8988T (cell line): ENCODE measurements at regions not wholly inside any gene's neighbourhood (a gene's known extent, or its start where the extent isn't known, plus 50 kb on each side); places are given as distances from the start of the nearest gene placed in this dataset.
A peak's percentile ranks its signal among the peaks of the same experiment; 100 is the strongest.

Experiments
- DNase-seq: peaks from one replicate; pipeline ENCODE4 v3.0.0; 2011

- DNase-seq: no peak
These were observed 122.8 kb upstream of the DST start for GRCh38 chr6:56765494-56765893.

GRCh38 chr6:56764081-56764566, 121.4 kb upstream of the DST start:
- no peak for DNase-seq

GRCh38 chr6:56761651-56762050, 119.0 kb upstream of the DST start:
- no peak for DNase-seq

- DNase-seq: no peak
These were observed 118.2 kb upstream of the DST start for GRCh38 chr6:56760842-56761241.

GRCh38 chr6:56759521-56759920, 116.8 kb upstream of the DST start:
- DNase-seq: no peak

GRCh38 chr6:56758553-56758952, 115.9 kb upstream of the DST start:
- no peak for DNase-seq

- no peak for DNase-seq
These were observed 115.4 kb upstream of the DST start for GRCh38 chr6:56758120-56758519.

- no peak for DNase-seq
These were observed 114.9 kb upstream of the DST start for GRCh38 chr6:56757588-56757984.

GRCh38 chr6:56756791-56757587, 114.3 kb upstream of the DST start:
- no peak for DNase-seq

GRCh38 chr6:56756219-56756789, 113.6 kb upstream of the DST start:
- DNase-seq: no peak

GRCh38 chr6:56755040-56755439, 112.4 kb upstream of the DST start:
- DNase-seq: no peak

- no peak for DNase-seq
These were observed 111.1 kb upstream of the DST start for GRCh38 chr6:56753811-56754210.

GRCh38 chr6:56752534-56752933, 109.8 kb upstream of the DST start:
- DNase-seq: no peak

GRCh38 chr6:56752009-56752408, 109.3 kb upstream of the DST start:
- no peak for DNase-seq

- no peak for DNase-seq
These were observed 108.9 kb upstream of the DST start for GRCh38 chr6:56751604-56752003.

GRCh38 chr6:56750686-56751085, 108.0 kb upstream of the DST start:
- no peak for DNase-seq

- peak; percentile 18 for DNase-seq
These were observed 107.0 kb upstream of the DST start for GRCh38 chr6:56749632-56750151.

GRCh38 chr6:56746767-56747504, 104.2 kb upstream of the DST start:
- DNase-seq: no peak

- DNase-seq: no peak
These were observed 103.3 kb upstream of the DST start for GRCh38 chr6:56745971-56746370.

GRCh38 chr6:56745081-56745480, 102.4 kb upstream of the DST start:
- DNase-seq: no peak

GRCh38 chr6:56744528-56744927, 101.8 kb upstream of the DST start:
- DNase-seq: no peak

- DNase-seq: no peak
These were observed 99.6 kb upstream of the DST start for GRCh38 chr6:56742122-56742791.

- DNase-seq: no peak
These were observed 98.8 kb upstream of the DST start for GRCh38 chr6:56741472-56741871.
